WTC11 (cell line): ENCODE measurements at regions not wholly inside any gene's neighbourhood (a gene's known extent, or its start where the extent isn't known, plus 50 kb on each side); places are given as distances from the start of the nearest gene placed in this dataset.

ENCODE experiments used
- ATAC-seq: fragments of 200-7000 bp; cut with Tn5 transposase; 2 replicates; pipeline ENCODE4 v1.10.0; 2021; ENCODE audit warnings: mild to moderate bottlenecking, moderate library complexity
- CTCF ChIA-PET: fragments of 300-600 bp; sonication (Branson Sonifier 250); formaldehyde crosslinking; loops from one replicate; lab custom pipeline; 2021; ENCODE audit warnings: antibody characterized with exemption; lab: Charles Lee
- POLR2A ChIA-PET: fragments of 350-600 bp; sonication (Branson Sonifier 250); formaldehyde crosslinking; loops from one replicate; lab custom pipeline; 2021; ENCODE audit warnings: antibody characterized with exemption; lab: Charles Lee
- DNase-seq: peaks from one replicate; pipeline ENCODE4 v3.0.0; 2021; ENCODE audit warnings: low spot score
- H3K27ac Mint-ChIP-seq: 2 replicates; pipeline ENCODE4 v1.8.0; 2021; ENCODE audit warnings: mixed read lengths
- H3K27me3 Mint-ChIP-seq: 2 replicates; pipeline ENCODE4 v1.8.0; 2021; ENCODE audit warnings: low read depth, mild to moderate bottlenecking, moderate library complexity, mixed read lengths
- H3K36me3 Mint-ChIP-seq: 2 replicates; pipeline ENCODE4 v1.8.0; 2021; ENCODE audit warnings: mixed read lengths
- H3K4me1 Mint-ChIP-seq: 2 replicates; pipeline ENCODE4 v1.8.0; 2022; ENCODE audit warnings: mixed read lengths
- H3K4me3 Mint-ChIP-seq: 2 replicates; pipeline ENCODE4 v1.8.0; 2021; ENCODE audit warnings: mild to moderate bottlenecking, moderate library complexity, mixed read lengths
- H3K9me3 Mint-ChIP-seq: 2 replicates; pipeline ENCODE4 v1.8.0; 2021; ENCODE audit warnings: mixed read lengths
- ATF3 ChIP-seq: sonication (generic); formaldehyde crosslinking; conservative IDR thresholded peaks from 2 replicates; pipeline ENCODE4 v1.8.1; 2022; ENCODE audit warnings: mild to moderate bottlenecking, missing genetic modification reagents
- ETV6 ChIP-seq: sonication (generic); formaldehyde crosslinking; IDR thresholded peaks from 2 replicates; pipeline ENCODE4 v1.8.1; 2022; ENCODE audit warnings: mild to moderate bottlenecking, missing genetic modification reagents
- FOXJ3 ChIP-seq: sonication (generic); formaldehyde crosslinking; IDR thresholded peaks from 2 replicates; pipeline ENCODE4 v1.9.0; 2021; ENCODE audit warnings: missing genetic modification reagents, mild to moderate bottlenecking, borderline replicate concordance
- GTF2I ChIP-seq: fragments of 250-450 bp; sonication (Bioruptor Pico); conservative IDR thresholded peaks from 2 replicates; pipeline ENCODE4 v1.4.0; 2021; ENCODE audit warnings: mild to moderate bottlenecking
- HMGA2 ChIP-seq: fragments of 250-450 bp; sonication (Bioruptor Pico); IDR thresholded peaks from 2 replicates; pipeline ENCODE4 v1.4.0; 2021; ENCODE audit warnings: mild to moderate bottlenecking, moderate library complexity
- MYBL2 ChIP-seq: sonication (generic); formaldehyde crosslinking; IDR thresholded peaks from 2 replicates; pipeline ENCODE4 v1.8.1; 2023; ENCODE audit warnings: mild to moderate bottlenecking, moderate library complexity, missing genetic modification reagents
- NFATC4 ChIP-seq: fragments of 250-450 bp; sonication (Bioruptor Pico); IDR thresholded peaks from 2 replicates; pipeline ENCODE4 v1.9.0; 2021; ENCODE audit warnings: mild to moderate bottlenecking
- NR3C1 ChIP-seq: sonication (generic); formaldehyde crosslinking; conservative IDR thresholded peaks from 2 replicates; pipeline ENCODE4 v1.8.1; 2023; ENCODE audit warnings: low read depth, mild to moderate bottlenecking, missing genetic modification reagents
- RELA ChIP-seq: sonication (generic); formaldehyde crosslinking; IDR thresholded peaks from 2 replicates; pipeline ENCODE4 v1.8.1; 2022; ENCODE audit warnings: missing genetic modification reagents, mild to moderate bottlenecking, borderline replicate concordance
- RORB ChIP-seq: fragments of 250-450 bp; sonication (Bioruptor Pico); IDR thresholded peaks from 2 replicates; pipeline ENCODE4 v1.9.0; 2021; ENCODE audit warnings: mild to moderate bottlenecking
- SMAD4 ChIP-seq: sonication (generic); formaldehyde crosslinking; IDR thresholded peaks from 2 replicates; pipeline ENCODE4 v1.8.0; 2022; ENCODE audit warnings: mild to moderate bottlenecking, missing genetic modification reagents
- ZNF138 ChIP-seq: sonication (generic); formaldehyde crosslinking; conservative IDR thresholded peaks from 2 replicates; pipeline ENCODE4 v1.8.1; 2022; ENCODE audit warnings: mild to moderate bottlenecking, moderate library complexity, missing genetic modification reagents
- ZNF219 ChIP-seq: sonication (generic); formaldehyde crosslinking; IDR thresholded peaks from 2 replicates; pipeline ENCODE4 v1.8.0; 2023; ENCODE audit warnings: missing genetic modification reagents, mild to moderate bottlenecking, borderline replicate concordance
- ZNF263 ChIP-seq: sonication (generic); formaldehyde crosslinking; IDR thresholded peaks from 2 replicates; pipeline ENCODE4 v1.8.1; 2022; ENCODE audit warnings: low read depth, mild to moderate bottlenecking, moderate library complexity, missing genetic modification reagents
- ZNF396 ChIP-seq: fragments of 250-450 bp; sonication (Bioruptor Pico); IDR thresholded peaks from 2 replicates; pipeline ENCODE4 v1.8.0; 2021; ENCODE audit warnings: mild to moderate bottlenecking, moderate library complexity, borderline replicate concordance
- ZNF423 ChIP-seq: fragments of 250-450 bp; sonication (Bioruptor Pico); IDR thresholded peaks from 2 replicates; pipeline ENCODE4 v2.1.2; 2022; ENCODE audit warnings: mild to moderate bottlenecking, moderate library complexity
- ZNF425 ChIP-seq: fragments of 250-450 bp; sonication (Bioruptor Pico); conservative IDR thresholded peaks from 2 replicates; pipeline ENCODE4 v1.9.0; 2021; ENCODE audit warnings: mild to moderate bottlenecking
- ZNF512 ChIP-seq: sonication (generic); formaldehyde crosslinking; IDR thresholded peaks from 2 replicates; pipeline ENCODE4 v1.8.1; 2022; ENCODE audit warnings: missing genetic modification reagents, borderline replicate concordance
- TF ChIP-seq, protein P1 (sequence below): fragments of 250-450 bp; sonication (Bioruptor Pico); IDR thresholded peaks from 2 replicates; pipeline ENCODE4 v2.1.2; 2022; ENCODE audit warnings: mild to moderate bottlenecking, moderate library complexity
- TF ChIP-seq, protein P2 (sequence below): fragments of 200-600 bp; IDR thresholded peaks from 2 replicates; pipeline ENCODE4 v1.8.0; 2022; ENCODE audit warnings: antibody characterized with exemption
- TF ChIP-seq, protein P3 (sequence below): sonication (generic); formaldehyde crosslinking; IDR thresholded peaks from 2 replicates; pipeline ENCODE4 v1.8.0; 2023; ENCODE audit warnings: missing genetic modification reagents
- TF ChIP-seq, protein P4 (sequence below): fragments of 250-450 bp; sonication (Bioruptor Pico); IDR thresholded peaks from 2 replicates; pipeline ENCODE4 v1.8.0; 2021; ENCODE audit warnings: mild to moderate bottlenecking
- TF ChIP-seq, protein P5 (sequence below): sonication (generic); formaldehyde crosslinking; IDR thresholded peaks from 2 replicates; pipeline ENCODE4 v1.8.0; 2022; ENCODE audit warnings: mild to moderate bottlenecking, missing genetic modification reagents

DNA sequence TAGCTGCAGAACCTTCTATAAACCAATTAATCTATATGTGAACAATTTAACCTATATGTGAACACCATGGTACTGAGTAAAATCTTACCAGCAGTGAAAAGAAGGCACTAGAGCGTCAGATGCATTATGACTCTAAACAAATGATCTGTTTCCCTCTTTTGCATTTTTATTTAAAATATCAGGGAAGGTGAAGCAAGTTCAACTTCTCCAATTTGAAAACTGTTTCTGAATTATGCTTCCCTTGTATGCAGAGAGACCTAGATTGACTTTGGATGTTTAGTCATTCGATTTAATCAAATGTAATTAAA, 80.9 kb downstream of the DAD1 start (continued):
- TF ChIP-seq, protein P1, sequence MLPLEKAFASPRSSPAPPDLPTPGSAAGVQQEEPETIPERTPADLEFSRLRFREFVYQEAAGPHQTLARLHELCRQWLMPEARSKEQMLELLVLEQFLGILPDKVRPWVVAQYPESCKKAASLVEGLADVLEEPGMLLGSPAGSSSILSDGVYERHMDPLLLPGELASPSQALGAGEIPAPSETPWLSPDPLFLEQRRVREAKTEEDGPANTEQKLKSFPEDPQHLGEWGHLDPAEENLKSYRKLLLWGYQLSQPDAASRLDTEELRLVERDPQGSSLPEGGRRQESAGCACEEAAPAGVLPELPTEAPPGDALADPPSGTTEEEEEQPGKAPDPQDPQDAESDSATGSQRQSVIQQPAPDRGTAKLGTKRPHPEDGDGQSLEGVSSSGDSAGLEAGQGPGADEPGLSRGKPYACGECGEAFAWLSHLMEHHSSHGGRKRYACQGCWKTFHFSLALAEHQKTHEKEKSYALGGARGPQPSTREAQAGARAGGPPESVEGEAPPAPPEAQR (CRISPR knock-in tag) = no peak
- TF ChIP-seq ZNF425 (CRISPR knock-in tag) = no peak
- no peak for TF ChIP-seq GTF2I (CRISPR knock-in tag)
- TF ChIP-seq, protein P2, sequence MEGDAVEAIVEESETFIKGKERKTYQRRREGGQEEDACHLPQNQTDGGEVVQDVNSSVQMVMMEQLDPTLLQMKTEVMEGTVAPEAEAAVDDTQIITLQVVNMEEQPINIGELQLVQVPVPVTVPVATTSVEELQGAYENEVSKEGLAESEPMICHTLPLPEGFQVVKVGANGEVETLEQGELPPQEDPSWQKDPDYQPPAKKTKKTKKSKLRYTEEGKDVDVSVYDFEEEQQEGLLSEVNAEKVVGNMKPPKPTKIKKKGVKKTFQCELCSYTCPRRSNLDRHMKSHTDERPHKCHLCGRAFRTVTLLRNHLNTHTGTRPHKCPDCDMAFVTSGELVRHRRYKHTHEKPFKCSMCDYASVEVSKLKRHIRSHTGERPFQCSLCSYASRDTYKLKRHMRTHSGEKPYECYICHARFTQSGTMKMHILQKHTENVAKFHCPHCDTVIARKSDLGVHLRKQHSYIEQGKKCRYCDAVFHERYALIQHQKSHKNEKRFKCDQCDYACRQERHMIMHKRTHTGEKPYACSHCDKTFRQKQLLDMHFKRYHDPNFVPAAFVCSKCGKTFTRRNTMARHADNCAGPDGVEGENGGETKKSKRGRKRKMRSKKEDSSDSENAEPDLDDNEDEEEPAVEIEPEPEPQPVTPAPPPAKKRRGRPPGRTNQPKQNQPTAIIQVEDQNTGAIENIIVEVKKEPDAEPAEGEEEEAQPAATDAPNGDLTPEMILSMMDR = no peak
- TF ChIP-seq FOXJ3 (CRISPR knock-in tag) = no peak
- no peak for TF ChIP-seq ZNF396 (CRISPR knock-in tag)
- no peak for TF ChIP-seq ZNF423 (CRISPR knock-in tag)
- TF ChIP-seq RORB (CRISPR knock-in tag) = no peak

- no peak for DNase-seq
- H3K9me3 Mint-ChIP-seq = no peaks in the 10 kb centered on the region
- no peak for TF ChIP-seq ZNF425 (CRISPR knock-in tag)
- TF ChIP-seq, protein P3, sequence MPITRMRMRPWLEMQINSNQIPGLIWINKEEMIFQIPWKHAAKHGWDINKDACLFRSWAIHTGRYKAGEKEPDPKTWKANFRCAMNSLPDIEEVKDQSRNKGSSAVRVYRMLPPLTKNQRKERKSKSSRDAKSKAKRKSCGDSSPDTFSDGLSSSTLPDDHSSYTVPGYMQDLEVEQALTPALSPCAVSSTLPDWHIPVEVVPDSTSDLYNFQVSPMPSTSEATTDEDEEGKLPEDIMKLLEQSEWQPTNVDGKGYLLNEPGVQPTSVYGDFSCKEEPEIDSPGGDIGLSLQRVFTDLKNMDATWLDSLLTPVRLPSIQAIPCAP (CRISPR knock-in tag) = no peak
- TF ChIP-seq SMAD4 (CRISPR knock-in tag) = no peak
- TF ChIP-seq ZNF219 = no peak
- no peak for TF ChIP-seq RELA (CRISPR knock-in tag)
- TF ChIP-seq ATF3 (CRISPR knock-in tag) = no peak
- no peak for TF ChIP-seq GTF2I (CRISPR knock-in tag)
- TF ChIP-seq ZNF263 (CRISPR knock-in tag) = no peak
- no peak for TF ChIP-seq NR3C1 (CRISPR knock-in tag)
- TF ChIP-seq, protein P4, sequence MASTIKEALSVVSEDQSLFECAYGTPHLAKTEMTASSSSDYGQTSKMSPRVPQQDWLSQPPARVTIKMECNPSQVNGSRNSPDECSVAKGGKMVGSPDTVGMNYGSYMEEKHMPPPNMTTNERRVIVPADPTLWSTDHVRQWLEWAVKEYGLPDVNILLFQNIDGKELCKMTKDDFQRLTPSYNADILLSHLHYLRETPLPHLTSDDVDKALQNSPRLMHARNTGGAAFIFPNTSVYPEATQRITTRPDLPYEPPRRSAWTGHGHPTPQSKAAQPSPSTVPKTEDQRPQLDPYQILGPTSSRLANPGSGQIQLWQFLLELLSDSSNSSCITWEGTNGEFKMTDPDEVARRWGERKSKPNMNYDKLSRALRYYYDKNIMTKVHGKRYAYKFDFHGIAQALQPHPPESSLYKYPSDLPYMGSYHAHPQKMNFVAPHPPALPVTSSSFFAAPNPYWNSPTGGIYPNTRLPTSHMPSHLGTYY = no peak
- TF ChIP-seq ZNF512 = no peak
- no peak for TF ChIP-seq ZNF138 (CRISPR knock-in tag)
- TF ChIP-seq HMGA2 (CRISPR knock-in tag) = no peak
- TF ChIP-seq, protein P5, sequence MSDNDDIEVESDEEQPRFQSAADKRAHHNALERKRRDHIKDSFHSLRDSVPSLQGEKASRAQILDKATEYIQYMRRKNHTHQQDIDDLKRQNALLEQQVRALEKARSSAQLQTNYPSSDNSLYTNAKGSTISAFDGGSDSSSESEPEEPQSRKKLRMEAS = no peak
- no peak for TF ChIP-seq ETV6 (CRISPR knock-in tag)
- no peak for TF ChIP-seq NFATC4
- TF ChIP-seq MYBL2 (CRISPR knock-in tag) = no peak
- POLR2A ChIA-PET = no interaction called here
- CTCF ChIA-PET = interaction anchor here (1.0 to 1.1 kb wide), 2 partner anchors 50 to 64 kb away, joined by 3 to 5 read pairs; no protein-coding TSS in a partner anchor
- H3K27me3 Mint-ChIP-seq = no peaks in the 10 kb centered on the region
- no peak overlapping the region for H3K27ac Mint-ChIP-seq
- ATAC-seq = no peak
- H3K4me1 Mint-ChIP-seq = peaks cover 40% of the 10 kb centered on the region
- H3K4me3 Mint-ChIP-seq = no peak overlapping the region
- no peaks in the 10 kb centered on the region for H3K36me3 Mint-ChIP-seq
Observed at GRCh38 chr14:22506778-22507351, 82.2 kb downstream of the DAD1 start.
